ENCODE measurements at regions not wholly inside any gene's neighbourhood (a gene's known extent, or its start where the extent isn't known, plus 50 kb on each side); places are given as distances from the start of the nearest gene placed in this dataset.

DNA sequence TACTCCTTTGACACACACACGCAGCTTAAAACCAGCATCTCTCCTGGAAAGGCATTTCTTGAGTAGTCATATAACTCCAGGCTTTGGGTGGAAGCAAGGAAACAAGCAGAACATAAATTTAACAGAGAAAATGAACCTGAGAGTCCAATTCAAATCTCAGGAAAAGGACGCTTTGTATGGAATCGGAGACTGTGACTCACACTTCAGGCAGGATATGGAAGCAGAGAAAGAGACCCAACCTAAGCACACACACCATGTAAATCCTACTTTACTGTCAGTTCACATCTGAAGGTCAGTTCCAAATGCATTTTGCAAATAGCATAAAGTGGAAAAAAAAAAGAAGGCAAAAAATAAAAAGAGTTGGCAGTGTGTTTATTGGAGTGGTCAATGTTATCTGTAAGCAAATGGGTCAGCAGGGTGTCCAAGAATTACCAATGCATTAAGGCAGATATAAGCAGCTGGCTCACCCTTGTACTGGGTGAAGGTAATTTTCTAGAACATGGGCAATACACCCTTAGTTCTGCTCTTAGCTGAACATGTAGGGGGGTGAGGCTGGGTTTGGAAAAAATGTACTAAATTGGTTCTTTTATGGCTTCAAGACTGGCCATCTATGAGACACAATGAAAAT, 283.7 kb upstream of the NT5E start:
- no peak for TF ChIP-seq POLR2A (IDR thresholded peaks at IDR 0.05; ENCODE audit: low read depth, low read length)
- TF ChIP-seq POLR2AphosphoS5 (IDR thresholded peaks at IDR 0.05; ENCODE audit: low read depth, low read length) = no peak
- no peak for TF ChIP-seq TAF1 (IDR thresholded peaks at IDR 0.05; ENCODE audit: borderline replicate concordance, low read depth, low read length)

All from GM12892 (cell line).